Right lobe of liver (tissue), 6 donors: ENCODE measurements at regions not wholly inside any gene's neighbourhood (a gene's known extent, or its start where the extent isn't known, plus 50 kb on each side); places are given as distances from the start of the nearest gene placed in this dataset.

Source experiments
- ATAC-seq, 4 donors: fragments of 200-7000 bp; cut with Tn5 transposase; one replicate each; pipeline ENCODE4 v1.9.1; 2020; ENCODE audit warnings: mild to moderate bottlenecking in 4 of 4, moderate library complexity in 4 of 4
- DNase-seq, 3 donors: peaks; one replicate each; pipeline ENCODE4 v3.0.0-alpha.2; 2020
- H3K27ac ChIP-seq, 3 donors: fragments of 200-600 bp; one replicate each; pipeline ENCODE4 v1.8.0; 2022
- H3K27me3 ChIP-seq, 2 donors: fragments of 200-600 bp; one replicate each; pipeline ENCODE4 v1.8.0; 2022
- H3K36me3 ChIP-seq, 4 donors: fragments of 200-600 bp; sonication (generic) in 1 of 4; one replicate each; pipeline versions ENCODE4 v1.5.1 to v1.8.0; 2017 to 2022; ENCODE audit warnings: control low read depth in 1 of 4
- H3K4me1 ChIP-seq, 4 donors: fragments of 200-600 bp; sonication (generic) in 1 of 4; one replicate each; pipeline versions ENCODE4 v1.5.1 to v1.8.0; 2017 to 2022; ENCODE audit warnings: control low read depth in 1 of 4
- H3K4me3 ChIP-seq, 3 donors: fragments of 200-600 bp; one replicate each; pipeline ENCODE4 v1.8.0; 2022
- H3K9me3 ChIP-seq, 4 donors: fragments of 200-600 bp; sonication (generic) in 1 of 4; one replicate each; pipeline versions ENCODE4 v1.5.1 to v1.8.0; 2017 to 2022; ENCODE audit warnings: control low read depth in 1 of 4
- POLR2A ChIP-seq: fragments of 450-650 bp; IDR thresholded peaks from one replicate; pipeline ENCODE4 v1.6.1; 2017; ENCODE audit warnings: antibody characterized with exemption, mild to moderate bottlenecking
- WGBS: methylation state at CpG from one replicate; pipeline ENCODE4 v1.1.6; 2018; ENCODE audit warnings: low coverage, low lambda C conversion rate; ENCODE audit not compliant: insufficient coverage; ENCODE audit errors: missing lambda C conversion rate; 5-methylcytosine and 5-hydroxymethylcytosine counted together
- intact Hi-C, 2 donors: fragments of 100-400 bp; cut with DNase I; formaldehyde crosslinking; loops; one replicate each; pipeline versions ENCODE4 v1.11.2 to v1.14.1; 2022
- TF ChIP-seq, protein P1 (sequence below), 4 donors: fragments of 200-600 bp in 3 of 4; fragments of 450-650 bp in 1 of 4; IDR thresholded peaks; one replicate each; pipeline versions ENCODE4 v1.5.1 to v1.8.0; 2016 to 2022; ENCODE audit warnings: antibody characterized with exemption in 4 of 4, mild to moderate bottlenecking in 2 of 4
- donor health status: DM: no; HTN: yes; CAD: no.
- donor health status: DM: no; HTN: no; CAD: no.
- donor health status: DM: no; HTN: no; CAD: no.
- donor health status: DM: no; HTN: yes; CAD: no.
- donor health status: DM: no; HTN: yes; CAD: no.

GRCh38 chr6:12414096-12414675 lies 124.0 kb downstream of the EDN1 start:
- DNase-seq, result no peak
- Histone ChIP-seq H3K27ac (no peak overlapping the region), H3K4me3 (no peak overlapping the region), H3K27me3 (no peaks in the 10 kb centered on the region), H3K4me1 (no peaks in the 10 kb centered on the region), H3K36me3 (no peaks in the 10 kb centered on the region), H3K9me3 (no peaks in the 10 kb centered on the region)
- TF ChIP-seq, protein P1, sequence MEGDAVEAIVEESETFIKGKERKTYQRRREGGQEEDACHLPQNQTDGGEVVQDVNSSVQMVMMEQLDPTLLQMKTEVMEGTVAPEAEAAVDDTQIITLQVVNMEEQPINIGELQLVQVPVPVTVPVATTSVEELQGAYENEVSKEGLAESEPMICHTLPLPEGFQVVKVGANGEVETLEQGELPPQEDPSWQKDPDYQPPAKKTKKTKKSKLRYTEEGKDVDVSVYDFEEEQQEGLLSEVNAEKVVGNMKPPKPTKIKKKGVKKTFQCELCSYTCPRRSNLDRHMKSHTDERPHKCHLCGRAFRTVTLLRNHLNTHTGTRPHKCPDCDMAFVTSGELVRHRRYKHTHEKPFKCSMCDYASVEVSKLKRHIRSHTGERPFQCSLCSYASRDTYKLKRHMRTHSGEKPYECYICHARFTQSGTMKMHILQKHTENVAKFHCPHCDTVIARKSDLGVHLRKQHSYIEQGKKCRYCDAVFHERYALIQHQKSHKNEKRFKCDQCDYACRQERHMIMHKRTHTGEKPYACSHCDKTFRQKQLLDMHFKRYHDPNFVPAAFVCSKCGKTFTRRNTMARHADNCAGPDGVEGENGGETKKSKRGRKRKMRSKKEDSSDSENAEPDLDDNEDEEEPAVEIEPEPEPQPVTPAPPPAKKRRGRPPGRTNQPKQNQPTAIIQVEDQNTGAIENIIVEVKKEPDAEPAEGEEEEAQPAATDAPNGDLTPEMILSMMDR (IDR thresholded peaks at IDR 0.05), result no peak
- no peak for TF ChIP-seq POLR2A
- intact Hi-C loops, result no loop called here
- 89% methylated on average over 3 of the region's 4 CpGs for WGBS
- ATAC-seq, result no peak

GRCh38 chr6:12415980-12416598 lies 125.9 kb downstream of the EDN1 start:
- peak in 1 of 4 donors; percentile 36 for ATAC-seq
- Histone ChIP-seq H3K36me3 (no peaks in the 10 kb centered on the region), H3K4me1 (no peaks in the 10 kb centered on the region), H3K27me3 (no peaks in the 10 kb centered on the region), H3K9me3 (no peaks in the 10 kb centered on the region), H3K4me3 (no peak overlapping the region), H3K27ac (no peak overlapping the region)
- no peak for DNase-seq
- TF ChIP-seq, protein P1 (IDR thresholded peaks at IDR 0.05), result no peak
- no peak for TF ChIP-seq POLR2A
- WGBS, result 30% methylated on average over 2 of the region's 2 CpGs
- intact Hi-C loops, result no loop called here

GRCh38 chr6:12417191-12417590 lies 127.0 kb downstream of the EDN1 start:
- Histone ChIP-seq H3K27me3 (no peaks in the 10 kb centered on the region), H3K27ac (no peak overlapping the region), H3K4me3 (no peak overlapping the region), H3K4me1 (no peaks in the 10 kb centered on the region), H3K36me3 (no peaks in the 10 kb centered on the region), H3K9me3 (no peaks in the 10 kb centered on the region)
- TF ChIP-seq, protein P1 (IDR thresholded peaks at IDR 0.05), result no peak
- no peak for TF ChIP-seq POLR2A
- ATAC-seq (no peak), DNase-seq (no peak)
- WGBS, result 100% methylated on average over 1 of the region's 1 CpG
- intact Hi-C loops, result no loop called here

GRCh38 chr6:12418946-12419345 lies 128.8 kb downstream of the EDN1 start:
- H3K27me3 ChIP-seq, result no peaks in the 10 kb centered on the region
- DNase-seq (no peak), ATAC-seq (no peak)
- no peak overlapping the region for H3K4me3 ChIP-seq
- intact Hi-C loops, result no loop called here
- TF ChIP-seq, protein P1 (IDR thresholded peaks at IDR 0.05), result no peak
- TF ChIP-seq POLR2A, result no peak
- H3K27ac ChIP-seq, result no peak overlapping the region
- WGBS, result 95% methylated on average over 2 of the region's 2 CpGs
- no peaks in the 10 kb centered on the region for H3K4me1 ChIP-seq
- no peaks in the 10 kb centered on the region for H3K9me3 ChIP-seq
- no peaks in the 10 kb centered on the region for H3K36me3 ChIP-seq
